AML-193 (cell line): ENCODE measurements at regions not wholly inside any gene's neighbourhood (a gene's known extent, or its start where the extent isn't known, plus 50 kb on each side); places are given as distances from the start of the nearest gene placed in this dataset.

Experiments used
- DNase-seq, 2 experiments: peaks; one replicate each; lab custom pipeline; 2025; lab: John Stamatoyannopoulos, UW

DNA sequence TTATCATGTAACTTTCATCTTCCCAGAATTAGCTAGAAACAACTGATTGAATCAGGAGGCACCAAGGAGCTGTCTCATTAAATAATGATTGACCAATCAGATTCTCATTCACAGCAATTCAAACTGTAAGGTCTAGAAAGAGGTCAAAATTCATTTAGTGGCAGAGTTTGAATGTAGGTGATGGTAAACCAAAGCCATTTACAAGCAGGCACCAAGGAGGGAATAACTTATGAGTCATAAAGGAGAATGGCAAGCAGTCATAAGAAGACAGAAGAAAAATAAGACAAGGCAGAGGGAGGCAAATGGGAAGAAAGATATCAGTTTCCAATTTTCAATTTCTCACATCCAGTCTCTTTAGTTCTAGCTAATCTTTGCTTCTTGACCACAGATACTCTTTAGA, 52.9 kb upstream of the DEFB112 start:
- DNase-seq: no peak

DNA sequence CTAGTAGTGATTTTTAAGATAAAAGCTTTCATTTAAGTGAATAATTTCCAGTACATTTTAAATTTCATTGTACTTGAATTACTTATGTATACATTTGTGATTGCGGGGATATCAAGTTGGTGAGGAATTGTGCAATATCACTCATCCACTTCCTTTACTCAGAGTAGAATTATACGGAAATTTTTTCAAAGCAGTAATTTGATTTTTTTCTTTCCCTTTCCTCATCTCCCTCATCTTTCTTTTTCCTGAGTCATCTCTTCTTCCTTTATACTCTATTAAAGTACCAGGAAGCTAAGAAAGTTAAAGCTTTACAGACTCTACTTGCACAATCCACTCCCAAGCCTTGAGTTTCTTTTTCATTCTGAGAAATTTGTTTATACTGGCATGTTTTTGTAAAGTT, 60.9 kb upstream of the DEFB112 start:
- DNase-seq: no peak

DNA sequence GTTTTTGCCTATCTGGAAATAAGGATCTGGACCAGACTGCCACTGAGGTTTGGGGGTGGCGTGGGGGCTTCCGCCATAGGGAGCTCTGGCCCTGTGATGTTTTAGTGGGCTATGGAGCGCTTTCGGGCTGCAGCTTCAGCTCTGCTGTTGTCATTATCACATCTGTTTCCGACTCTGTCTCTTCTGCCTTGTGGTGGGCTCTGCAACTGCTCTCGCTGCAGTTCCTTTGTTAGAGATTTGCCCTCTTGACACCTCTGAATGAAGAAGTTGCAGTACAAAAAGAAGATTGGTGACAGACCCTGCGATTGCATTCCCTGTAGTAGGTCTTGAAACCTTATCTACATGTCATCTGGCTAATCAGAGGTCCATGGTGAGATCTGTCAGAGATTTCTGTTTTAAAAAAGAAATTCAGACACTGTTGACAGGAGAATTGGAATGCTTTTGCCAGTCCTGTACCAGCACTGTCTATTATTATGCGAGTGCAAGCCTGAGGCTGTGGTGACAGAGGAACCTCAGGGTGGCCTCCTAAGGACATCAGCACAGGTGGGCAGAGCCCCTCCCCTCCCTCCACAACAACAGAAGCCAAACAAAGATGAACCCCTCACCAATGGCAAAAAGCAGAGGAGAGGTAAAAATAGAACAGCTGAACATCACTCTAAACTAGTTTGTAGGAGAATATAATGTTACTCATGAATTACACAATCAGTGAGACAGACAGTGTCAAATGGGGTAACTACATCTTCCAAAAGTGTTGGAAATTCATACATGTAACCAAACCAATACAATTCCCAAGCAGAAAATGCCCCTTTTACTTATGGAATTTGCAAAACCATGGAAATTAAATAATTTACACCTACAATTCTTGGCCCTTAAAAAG, 63.5 kb upstream of the DEFB112 start:
- no peak for DNase-seq

DNA sequence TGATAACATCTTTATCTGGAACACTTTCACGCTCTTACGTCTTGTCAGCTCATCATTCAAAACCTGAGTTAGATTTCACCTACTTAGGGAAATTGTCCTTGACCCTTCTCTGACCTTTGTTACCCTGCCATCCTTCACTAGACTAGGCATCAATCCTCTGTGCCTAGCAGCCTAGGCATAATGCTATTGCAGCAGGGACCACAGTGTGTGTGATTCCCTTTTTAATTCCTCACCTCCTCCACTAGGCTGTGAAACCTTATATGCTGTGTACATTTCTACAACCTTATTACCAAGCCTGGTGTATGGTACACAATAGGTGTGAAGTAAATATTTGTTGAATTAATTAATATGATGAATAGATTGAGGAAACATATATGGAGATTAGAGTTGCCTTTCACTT, 66.7 kb upstream of the DEFB112 start:
- no peak for DNase-seq

DNA sequence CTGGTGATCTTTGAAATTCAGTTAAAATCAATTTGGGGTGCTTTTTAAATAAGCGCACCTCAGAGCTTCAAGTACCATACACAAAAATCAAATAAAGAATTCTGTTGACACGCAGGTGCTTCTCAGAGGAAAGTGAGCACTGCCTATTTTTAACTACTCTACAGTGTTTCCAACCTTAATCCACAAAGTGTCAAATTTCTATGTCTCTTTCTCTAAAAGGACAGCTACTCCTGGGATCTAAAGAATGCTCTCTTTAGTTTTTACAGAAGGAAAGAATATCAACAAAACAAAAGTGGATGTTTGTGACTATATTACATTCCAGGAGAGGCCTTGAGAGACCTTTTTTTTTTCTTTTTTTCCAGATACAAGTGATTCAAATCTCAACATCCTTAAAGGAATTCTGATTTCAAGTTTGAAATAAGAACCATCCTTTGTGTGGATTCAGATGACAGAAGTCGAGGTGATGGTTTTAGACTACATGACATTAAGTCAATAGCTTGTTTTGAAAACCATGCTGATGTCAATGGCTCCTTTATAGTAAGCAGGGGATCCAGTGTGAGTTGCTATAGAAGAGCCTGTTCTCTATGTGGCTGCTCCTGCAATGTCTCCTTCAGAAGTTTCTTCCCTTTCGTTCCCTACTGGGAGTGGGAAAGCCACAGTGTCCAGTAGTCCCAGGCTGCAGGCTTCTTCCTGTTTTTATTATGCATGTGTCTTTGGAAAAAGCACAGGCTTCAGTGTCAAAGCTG, 67.2 kb upstream of the DEFB112 start:
- DNase-seq: no peak

DNA sequence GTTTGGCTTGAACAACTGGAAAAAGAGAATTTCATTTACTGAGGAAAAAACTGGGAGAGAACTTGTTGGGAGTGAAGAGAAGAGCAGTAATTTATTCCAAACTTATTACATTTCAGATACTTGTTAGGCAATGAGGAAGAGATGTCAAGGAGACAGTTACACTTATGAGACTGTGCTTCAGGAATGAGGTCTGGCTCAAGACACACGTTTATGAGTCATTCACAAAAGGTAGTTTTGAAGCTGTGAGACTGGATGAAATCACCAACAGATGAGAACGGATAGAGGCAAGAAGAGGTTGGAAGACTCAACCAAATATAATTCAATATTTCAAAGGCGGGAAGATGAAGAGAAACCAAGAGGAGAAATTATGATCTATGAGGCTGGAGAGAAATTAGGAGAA, 70.6 kb upstream of the DEFB112 start:
- no peak for DNase-seq

DNA sequence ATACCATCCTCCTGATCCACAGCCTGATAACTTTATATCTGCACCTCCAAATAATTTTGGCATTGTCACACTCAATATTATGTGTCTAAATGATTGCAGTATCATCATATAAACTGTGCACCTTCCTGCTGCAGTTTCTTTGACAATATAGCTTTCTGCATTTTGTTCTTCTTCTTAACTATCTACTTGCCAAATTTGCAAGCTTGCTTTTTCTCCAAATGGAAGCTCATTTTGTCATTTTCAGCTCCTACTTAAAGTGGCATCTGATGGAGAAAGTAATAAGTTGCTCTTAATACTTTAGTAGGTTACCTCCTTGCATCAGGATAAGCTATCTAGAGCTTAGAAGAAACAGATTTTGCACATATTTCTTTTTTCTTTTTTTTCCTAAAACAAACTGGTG, 74.0 kb upstream of the DEFB112 start:
- no peak for DNase-seq

DNA sequence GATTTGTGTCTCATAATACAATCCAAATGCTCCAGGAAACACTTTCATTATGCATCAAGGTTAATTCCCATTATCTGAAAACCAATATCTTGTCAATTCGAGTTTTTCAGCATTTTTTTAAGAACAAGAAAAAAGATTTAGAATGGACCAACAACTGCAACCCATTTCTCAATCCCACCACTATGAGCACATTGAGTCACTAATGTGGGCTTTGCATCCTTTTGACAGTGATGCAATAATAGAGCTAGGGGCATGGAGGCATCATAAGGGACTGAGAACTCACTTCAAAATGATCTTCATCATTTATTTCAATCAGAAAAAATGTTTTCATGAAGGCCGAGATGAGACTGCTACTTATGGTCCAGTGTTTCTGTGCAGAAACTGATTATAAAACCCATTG, 74.8 kb upstream of the DEFB112 start:
- DNase-seq: no peak

DNA sequence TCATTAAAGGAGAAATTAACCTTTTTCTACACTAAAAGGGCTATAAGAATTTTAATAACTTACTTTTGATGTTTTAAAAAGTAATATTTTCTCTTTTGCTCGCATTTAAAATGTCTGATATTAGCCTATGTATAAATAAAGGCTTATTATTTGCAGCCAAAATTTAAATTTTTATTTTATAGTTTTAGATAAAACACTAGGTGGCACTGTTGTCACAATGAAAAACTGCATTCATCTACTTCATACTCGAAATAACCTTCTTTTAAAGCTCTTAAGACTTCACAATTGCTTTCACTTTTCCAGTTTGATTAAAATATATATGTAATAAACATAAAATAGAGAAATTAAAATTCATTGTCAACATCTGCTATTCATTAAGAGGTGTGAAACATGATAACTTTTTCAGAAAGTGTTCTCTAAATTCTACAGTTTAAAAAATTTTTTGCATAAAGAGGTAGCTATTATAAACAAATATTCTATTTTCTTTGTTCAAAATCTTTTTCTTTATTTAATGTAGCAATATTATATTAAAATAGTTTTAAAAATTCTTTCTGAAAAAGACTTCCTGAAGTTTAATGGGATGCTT, 78.8 kb upstream of the DEFB112 start:
- peak; percentile 16 to 44 for DNase-seq

DNA sequence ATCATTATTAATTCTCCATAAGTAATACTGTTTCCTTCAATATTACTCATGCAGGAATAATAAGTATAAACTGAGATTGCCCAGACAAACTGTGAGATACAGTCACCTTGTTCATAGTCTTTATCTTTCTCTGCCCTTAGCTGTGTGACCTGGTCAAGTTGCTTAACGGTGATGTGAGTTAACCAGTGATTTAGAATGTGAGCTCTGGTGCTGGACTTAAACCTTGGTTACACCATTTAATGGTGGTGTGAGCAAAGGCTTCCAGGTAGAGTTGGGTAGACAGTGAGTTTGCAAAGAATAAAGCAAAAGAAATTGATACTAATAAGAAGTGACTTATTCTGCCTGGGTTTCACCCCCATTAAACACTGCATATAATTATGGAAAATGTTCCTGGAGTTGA, 86.2 kb upstream of the DEFB112 start:
- DNase-seq: no peak

DNA sequence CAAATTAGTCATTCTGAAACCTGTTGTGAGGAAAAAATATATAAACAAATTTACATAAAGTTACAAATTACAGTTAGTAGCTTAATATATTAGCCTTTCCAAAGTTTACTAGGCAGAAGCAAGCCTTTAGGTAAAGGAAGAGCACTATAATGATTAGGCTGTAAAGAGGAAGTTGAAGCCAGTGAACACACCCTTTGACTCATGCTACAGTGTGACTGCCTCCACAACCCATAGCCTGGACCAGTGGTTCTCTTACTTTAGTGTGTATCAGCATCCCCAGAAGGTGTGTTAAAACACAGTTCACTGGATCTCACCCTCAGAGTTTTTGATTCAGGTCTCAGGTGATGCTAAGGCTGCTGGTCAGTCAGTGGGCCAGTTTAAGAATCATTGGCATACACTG, 91.4 kb upstream of the DEFB112 start:
- no peak for DNase-seq

DNA sequence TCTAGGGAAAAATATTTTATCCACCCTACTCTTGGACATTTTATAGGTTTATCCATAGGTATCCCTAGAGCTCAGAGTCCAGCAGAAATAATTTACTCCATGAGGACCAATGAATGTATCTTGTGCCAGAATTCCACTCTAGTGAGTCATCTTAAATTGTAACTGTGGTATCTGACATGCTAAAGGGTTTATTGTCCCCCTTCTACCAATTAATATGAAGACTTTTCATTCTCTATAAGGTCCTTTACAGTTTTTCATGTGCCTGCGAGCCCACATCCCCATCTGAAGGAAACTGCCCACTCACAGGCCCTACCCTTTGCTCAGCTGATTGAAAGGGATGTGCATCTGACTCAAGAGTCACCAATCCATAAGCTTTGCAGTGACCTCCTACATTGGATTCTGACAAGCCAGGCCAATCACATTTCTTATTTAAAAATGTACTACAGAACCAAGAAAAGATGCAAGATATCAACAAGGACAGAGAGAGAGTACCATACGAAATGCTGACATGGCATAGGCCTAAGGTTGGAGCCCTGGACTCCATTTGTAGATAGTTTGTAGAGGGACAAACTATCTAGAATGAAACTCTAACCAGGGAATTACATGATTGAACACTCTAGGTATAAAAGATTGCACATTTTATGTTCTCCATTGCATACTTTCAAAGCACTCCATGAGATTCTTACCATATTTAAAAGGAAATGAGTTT, 93.4 kb upstream of the DEFB112 start:
- DNase-seq: no peak

DNA sequence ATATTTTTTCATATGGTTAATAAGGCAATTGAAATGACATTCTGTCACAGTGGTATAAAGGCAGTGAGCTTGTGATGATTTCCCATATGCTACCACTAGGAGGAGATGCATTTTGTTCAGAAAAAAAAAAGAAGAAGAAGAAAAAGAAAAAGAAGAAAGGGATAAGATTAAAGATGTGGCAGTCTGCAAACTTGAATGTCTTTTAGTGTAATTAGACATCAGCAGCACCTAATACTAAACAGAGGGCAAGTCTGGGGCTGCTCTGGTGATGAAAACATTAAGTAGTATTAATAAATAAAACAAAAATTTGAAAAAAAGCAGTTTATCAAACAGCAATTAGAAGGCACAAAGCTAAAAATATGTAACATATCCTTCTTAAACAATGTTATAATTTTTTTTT, 95.4 kb upstream of the DEFB112 start:
- peak; percentile 6 to 38 for DNase-seq

DNA sequence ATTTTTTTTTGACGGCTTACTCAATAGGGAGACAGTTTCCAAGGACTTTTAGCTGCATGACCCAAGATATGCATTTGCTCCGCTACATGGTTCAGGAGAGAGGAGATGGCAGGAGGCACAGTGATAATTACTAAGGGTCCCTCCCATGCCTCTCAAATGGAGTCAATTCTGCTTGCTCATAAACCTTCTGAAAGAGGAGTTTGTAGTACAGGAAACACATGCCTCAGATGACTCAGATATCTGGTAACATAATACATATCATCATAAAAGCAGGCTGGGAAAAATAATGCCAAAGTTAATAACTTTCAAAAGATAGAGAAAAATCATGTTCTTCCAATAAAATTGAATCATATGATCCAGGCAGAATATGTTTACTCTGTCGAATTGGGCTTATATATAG, 97.6 kb upstream of the DEFB112 start:
- DNase-seq: no peak

DNA sequence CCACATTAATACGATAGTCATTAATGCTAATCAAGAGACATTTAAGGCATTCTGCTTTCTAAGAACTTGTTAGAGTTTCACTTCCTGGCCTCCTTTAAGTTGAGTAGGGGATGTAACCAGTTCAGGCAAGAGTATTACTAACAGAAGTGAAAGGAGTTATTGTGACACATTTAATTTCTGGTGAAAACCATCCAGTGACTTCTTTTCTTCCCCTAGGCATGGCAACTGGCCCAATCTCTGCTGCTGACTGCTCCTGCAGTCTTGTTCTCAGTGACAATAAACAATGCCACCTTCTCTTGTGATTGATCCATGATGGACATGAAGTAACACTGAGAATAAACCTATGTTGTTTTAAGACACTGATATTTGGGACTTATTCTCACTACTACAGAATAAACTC, 130.9 kb upstream of the DEFB112 start:
- DNase-seq: no peak

DNA sequence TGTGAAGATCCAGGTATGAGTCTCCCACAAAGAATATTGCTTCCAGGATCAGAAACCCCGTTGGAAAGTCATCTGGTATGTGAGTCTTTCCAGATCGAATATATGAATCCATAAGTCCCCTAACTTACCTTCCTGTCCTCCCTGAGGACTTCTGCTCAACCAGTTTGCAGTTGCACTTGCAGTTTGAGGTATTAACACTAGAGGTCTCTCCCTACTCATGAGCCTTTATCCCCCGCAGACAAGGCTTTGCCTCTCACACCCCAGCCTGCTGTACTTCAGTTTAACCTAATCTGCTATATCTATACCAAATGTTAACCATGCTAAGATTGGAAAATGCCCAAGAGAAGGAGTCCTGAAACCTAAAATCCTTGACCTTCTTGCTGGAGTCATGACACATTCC, 135.3 kb upstream of the DEFB112 start:
- peak; percentile 18 to 36 for DNase-seq

DNA sequence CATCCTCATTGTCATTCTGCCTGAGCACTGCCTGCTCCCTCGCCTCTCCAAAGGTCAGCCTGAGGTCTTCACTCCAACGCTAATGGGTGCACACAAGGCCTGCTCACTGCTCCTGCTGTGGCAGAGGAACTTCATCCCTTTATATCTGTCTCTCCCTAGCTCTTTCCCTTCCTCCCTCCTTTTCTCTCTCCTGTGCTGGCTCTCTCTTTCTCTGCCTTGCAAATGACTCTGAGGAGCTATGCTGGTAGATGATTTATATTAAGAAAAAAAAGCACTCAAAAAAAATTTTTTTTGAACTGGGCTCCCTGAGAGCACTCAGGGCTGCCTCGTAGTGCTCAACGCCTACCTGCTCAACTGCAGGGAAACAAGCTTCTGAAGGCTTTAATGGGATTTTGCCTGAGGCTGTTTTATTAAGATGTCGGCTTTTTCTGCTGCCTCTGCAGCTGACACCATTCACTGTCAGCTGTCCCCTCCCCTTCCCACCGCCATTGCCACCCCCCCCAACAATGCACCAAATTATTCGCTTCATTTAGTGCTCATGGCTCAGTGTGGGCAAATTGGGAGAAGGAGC, 137.7 kb upstream of the DEFB112 start:
- DNase-seq: no peak

DNA sequence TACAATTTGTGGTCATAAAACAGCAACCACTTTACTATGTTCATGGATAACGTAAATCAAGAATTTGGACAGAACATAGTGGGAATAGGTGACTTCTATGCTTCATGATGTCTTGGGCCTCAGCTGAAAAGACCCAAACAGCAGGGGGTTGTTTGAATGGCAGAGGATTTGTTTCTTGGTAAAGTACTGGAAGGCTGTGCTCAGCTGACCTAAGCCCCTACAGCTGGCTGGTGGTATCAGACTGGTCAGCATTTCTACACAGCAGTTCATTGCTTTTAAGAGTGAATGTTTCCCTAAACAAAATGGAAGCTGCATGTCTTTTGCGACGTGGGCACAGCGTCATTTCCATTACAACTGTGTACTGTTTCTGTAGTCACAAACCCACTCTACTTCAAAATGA, 148.5 kb upstream of the DEFB112 start:
- DNase-seq: no peak

DNA sequence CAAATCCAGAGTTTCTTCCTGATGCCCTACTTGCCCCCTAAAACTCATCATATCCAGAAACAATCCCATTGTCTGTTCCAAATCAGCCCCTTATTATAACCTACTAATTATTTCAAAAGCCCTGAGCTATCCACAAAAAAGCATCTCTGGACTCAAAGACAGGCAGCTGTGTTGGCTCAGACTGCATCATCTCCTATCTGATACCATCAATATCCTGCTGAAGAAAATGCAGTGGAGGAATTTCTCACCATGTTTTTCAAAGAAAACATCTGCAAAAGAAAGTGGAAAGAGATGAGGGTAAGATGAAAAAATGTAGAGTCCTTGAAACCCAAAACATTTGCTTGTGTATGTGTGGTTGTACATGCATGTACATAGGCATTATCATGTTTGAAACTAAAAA, 153.0 kb upstream of the DEFB112 start:
- DNase-seq: no peak

DNA sequence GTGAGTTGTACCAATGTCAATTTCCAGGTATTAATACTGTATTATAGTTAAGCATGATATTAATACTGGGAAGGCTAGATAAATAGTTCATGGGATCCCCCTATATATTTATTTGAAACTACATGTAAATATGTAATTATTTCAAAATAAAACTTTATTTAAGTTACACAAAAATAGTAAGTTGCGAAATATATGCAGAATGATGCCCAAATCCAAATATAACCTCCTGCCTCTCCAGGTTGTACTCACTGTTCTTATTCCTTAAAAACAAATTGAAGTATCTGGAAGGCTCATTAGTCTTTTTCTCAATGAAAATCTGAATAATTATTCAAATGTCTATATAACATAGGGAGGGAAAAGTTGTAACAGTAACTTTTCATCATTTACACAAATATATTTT, 161.9 kb upstream of the DEFB112 start:
- DNase-seq: no peak

DNA sequence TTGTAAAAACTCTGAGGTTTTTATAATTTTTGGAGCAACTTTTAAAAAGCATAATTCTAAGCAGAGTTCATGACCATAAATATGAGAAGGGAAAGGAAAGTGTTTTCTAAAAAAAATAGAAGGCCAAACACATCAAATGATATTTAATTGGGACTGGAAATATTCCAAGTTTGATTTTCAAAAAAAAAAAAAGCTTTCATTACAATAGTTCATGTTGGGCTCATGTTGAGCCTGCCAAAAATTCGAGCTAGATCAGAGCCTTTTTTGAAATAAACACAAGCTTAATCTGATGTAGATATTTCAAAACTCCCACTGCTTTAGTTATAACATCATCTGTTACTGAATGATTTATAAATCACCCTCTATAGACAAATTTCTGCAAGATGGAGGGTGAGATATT, 163.4 kb upstream of the DEFB112 start:
- no peak for DNase-seq

DNA sequence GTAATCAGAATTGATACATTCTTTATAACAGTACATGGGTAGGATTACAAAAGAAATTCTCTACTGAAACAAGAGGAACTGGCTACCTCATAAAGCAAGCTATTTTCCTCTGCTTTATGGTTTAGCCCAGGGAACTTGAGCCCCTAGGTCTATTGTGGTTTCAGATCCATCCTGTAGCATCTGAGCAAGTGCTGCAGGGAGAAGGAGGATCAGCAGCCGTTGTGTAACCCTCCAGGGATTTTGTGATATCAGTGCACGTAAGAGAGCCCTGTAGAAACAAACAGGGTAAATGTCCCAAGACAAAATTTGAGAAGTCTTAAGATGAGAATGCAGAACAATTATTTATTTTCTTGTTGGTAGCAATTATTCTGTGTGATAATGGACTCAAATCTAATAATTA, 165.2 kb upstream of the DEFB112 start:
- DNase-seq: no peak
